ENCODE measurements at regions not wholly inside any gene's neighbourhood (a gene's known extent, or its start where the extent isn't known, plus 50 kb on each side); places are given as distances from the start of the nearest gene placed in this dataset.

DNA sequence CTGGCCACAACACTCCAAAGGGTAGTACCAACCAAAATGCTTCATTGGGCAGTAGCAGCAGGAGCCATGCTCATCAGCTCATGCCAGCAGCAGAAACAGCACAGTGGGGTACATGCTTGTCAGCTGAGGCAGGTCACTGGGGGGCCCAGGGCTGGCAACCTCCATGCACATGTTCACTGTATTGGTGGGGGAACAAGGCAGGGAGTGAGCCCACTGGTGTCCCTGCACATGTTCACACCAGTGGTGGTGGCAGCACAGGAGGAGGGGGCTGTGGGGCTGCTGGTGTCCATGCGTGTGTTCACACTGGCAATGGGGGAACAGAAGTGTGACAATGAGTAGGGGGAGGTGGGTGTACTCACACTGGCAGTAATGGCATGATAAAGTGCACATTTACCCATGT is 254.3 kb upstream of the KIF2A start:
- TF ChIP-seq, protein P1, sequence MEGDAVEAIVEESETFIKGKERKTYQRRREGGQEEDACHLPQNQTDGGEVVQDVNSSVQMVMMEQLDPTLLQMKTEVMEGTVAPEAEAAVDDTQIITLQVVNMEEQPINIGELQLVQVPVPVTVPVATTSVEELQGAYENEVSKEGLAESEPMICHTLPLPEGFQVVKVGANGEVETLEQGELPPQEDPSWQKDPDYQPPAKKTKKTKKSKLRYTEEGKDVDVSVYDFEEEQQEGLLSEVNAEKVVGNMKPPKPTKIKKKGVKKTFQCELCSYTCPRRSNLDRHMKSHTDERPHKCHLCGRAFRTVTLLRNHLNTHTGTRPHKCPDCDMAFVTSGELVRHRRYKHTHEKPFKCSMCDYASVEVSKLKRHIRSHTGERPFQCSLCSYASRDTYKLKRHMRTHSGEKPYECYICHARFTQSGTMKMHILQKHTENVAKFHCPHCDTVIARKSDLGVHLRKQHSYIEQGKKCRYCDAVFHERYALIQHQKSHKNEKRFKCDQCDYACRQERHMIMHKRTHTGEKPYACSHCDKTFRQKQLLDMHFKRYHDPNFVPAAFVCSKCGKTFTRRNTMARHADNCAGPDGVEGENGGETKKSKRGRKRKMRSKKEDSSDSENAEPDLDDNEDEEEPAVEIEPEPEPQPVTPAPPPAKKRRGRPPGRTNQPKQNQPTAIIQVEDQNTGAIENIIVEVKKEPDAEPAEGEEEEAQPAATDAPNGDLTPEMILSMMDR (IDR thresholded peaks at IDR 0.05; ENCODE audit: low read depth, low read length, missing input control), result no peak
- TF ChIP-seq, protein P2, sequence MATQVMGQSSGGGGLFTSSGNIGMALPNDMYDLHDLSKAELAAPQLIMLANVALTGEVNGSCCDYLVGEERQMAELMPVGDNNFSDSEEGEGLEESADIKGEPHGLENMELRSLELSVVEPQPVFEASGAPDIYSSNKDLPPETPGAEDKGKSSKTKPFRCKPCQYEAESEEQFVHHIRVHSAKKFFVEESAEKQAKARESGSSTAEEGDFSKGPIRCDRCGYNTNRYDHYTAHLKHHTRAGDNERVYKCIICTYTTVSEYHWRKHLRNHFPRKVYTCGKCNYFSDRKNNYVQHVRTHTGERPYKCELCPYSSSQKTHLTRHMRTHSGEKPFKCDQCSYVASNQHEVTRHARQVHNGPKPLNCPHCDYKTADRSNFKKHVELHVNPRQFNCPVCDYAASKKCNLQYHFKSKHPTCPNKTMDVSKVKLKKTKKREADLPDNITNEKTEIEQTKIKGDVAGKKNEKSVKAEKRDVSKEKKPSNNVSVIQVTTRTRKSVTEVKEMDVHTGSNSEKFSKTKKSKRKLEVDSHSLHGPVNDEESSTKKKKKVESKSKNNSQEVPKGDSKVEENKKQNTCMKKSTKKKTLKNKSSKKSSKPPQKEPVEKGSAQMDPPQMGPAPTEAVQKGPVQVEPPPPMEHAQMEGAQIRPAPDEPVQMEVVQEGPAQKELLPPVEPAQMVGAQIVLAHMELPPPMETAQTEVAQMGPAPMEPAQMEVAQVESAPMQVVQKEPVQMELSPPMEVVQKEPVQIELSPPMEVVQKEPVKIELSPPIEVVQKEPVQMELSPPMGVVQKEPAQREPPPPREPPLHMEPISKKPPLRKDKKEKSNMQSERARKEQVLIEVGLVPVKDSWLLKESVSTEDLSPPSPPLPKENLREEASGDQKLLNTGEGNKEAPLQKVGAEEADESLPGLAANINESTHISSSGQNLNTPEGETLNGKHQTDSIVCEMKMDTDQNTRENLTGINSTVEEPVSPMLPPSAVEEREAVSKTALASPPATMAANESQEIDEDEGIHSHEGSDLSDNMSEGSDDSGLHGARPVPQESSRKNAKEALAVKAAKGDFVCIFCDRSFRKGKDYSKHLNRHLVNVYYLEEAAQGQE (IDR thresholded peaks at IDR 0.05), result no peak
- TF ChIP-seq, protein P3, sequence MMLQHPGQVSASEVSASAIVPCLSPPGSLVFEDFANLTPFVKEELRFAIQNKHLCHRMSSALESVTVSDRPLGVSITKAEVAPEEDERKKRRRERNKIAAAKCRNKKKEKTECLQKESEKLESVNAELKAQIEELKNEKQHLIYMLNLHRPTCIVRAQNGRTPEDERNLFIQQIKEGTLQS (IDR thresholded peaks at IDR 0.05), result no peak
- TF ChIP-seq RXRA (IDR thresholded peaks at IDR 0.05) (no peak), RAD21 (IDR thresholded peaks at IDR 0.05) (no peak), GABPA (IDR thresholded peaks at IDR 0.05 in 1 of 2, conservative IDR thresholded peaks at IDR 0.05 in 1 of 2) (no peak), TAF1 (conservative IDR thresholded peaks at IDR 0.05) (no peak)
- TF ChIP-seq, protein P4, sequence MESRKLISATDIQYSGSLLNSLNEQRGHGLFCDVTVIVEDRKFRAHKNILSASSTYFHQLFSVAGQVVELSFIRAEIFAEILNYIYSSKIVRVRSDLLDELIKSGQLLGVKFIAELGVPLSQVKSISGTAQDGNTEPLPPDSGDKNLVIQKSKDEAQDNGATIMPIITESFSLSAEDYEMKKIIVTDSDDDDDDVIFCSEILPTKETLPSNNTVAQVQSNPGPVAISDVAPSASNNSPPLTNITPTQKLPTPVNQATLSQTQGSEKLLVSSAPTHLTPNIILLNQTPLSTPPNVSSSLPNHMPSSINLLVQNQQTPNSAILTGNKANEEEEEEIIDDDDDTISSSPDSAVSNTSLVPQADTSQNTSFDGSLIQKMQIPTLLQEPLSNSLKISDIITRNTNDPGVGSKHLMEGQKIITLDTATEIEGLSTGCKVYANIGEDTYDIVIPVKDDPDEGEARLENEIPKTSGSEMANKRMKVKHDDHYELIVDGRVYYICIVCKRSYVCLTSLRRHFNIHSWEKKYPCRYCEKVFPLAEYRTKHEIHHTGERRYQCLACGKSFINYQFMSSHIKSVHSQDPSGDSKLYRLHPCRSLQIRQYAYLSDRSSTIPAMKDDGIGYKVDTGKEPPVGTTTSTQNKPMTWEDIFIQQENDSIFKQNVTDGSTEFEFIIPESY (IDR thresholded peaks at IDR 0.05), result no peak
